ENCODE measurements at regions not wholly inside any gene's neighbourhood (a gene's known extent, or its start where the extent isn't known, plus 50 kb on each side); places are given as distances from the start of the nearest gene placed in this dataset.

GRCh38 chr10:3853547-3854303, 68.7 kb upstream of the KLF6 start:
- TF ChIP-seq, protein P1, sequence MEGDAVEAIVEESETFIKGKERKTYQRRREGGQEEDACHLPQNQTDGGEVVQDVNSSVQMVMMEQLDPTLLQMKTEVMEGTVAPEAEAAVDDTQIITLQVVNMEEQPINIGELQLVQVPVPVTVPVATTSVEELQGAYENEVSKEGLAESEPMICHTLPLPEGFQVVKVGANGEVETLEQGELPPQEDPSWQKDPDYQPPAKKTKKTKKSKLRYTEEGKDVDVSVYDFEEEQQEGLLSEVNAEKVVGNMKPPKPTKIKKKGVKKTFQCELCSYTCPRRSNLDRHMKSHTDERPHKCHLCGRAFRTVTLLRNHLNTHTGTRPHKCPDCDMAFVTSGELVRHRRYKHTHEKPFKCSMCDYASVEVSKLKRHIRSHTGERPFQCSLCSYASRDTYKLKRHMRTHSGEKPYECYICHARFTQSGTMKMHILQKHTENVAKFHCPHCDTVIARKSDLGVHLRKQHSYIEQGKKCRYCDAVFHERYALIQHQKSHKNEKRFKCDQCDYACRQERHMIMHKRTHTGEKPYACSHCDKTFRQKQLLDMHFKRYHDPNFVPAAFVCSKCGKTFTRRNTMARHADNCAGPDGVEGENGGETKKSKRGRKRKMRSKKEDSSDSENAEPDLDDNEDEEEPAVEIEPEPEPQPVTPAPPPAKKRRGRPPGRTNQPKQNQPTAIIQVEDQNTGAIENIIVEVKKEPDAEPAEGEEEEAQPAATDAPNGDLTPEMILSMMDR (IDR thresholded peaks at IDR 0.05; ENCODE audit: control extremely low read depth, extremely low read depth, low read depth, missing control alignments): no peak
- DNase-seq (ENCODE audit: extremely low spot score): no peak
- POLR2A ChIA-PET: interaction anchor here (1.4 kb wide), 1 partner anchor 12 kb away, joined by 4 read pairs; no protein-coding TSS in a partner anchor
- CTCF ChIA-PET: interaction anchor here (2.4 to 2.8 kb wide), 3 partner anchors 12 to 46 kb away, joined by 8 to 11 read pairs (median 10); no protein-coding TSS in a partner anchor

- no peak for DNase-seq (ENCODE audit: extremely low spot score)
- ChIA-PET POLR2A (interaction anchor here (1.0 to 2.7 kb wide), 7 partner anchors 13 to 69 kb away, joined by 3 to 45 read pairs (median 4); partner anchors contain the start of gene KLF6), CTCF (interaction anchor here (1.6 to 2.8 kb wide), 5 partner anchors 9 to 98 kb away, joined by 3 to 11 read pairs (median 8); no protein-coding TSS in a partner anchor)
- TF ChIP-seq, protein P1 (IDR thresholded peaks at IDR 0.05; ENCODE audit: control extremely low read depth, extremely low read depth, low read depth, missing control alignments): no peak
Observed at GRCh38 chr10:3853016-3853415, 68.0 kb upstream of the KLF6 start.

DNA sequence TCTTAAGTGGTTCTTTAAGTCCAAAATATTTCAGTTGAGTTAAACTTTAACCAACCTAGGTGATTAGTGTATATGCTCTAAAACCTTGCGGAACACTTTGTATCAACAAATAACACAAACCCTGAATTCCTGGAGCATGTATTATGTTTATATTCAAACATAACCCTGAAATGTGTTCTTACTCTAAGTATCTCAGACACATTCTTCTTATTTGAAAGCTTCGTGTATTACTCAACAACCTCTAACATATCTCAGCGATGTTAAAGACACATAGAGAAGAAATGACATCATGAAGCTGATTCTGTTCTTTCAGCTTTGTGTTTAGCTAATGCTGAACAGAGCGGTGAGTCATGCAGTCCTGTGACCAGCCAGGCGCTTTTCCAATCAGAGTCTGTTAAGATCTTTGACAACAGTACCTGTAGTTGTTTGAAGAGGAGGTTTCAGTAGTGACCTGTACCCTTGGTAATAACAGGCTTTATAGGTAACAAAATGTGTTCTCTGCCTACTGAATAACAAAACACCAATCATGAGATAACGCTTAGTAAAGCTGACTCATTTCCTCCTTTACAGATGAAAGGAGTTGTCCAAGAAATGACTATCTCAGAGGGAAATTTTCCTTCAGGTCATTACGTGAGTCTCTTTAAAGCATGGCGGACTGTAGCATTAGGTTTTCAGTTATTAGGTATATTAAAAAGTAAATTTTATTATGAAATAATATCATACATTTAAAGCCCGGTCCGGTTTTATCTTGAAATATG, 67.3 kb upstream of the KLF6 start:
- DNase-seq (ENCODE audit: extremely low spot score): peak; percentile 73
- ChIA-PET CTCF (interaction anchor here (1.2 to 2.5 kb wide), 11 partner anchors 9 to 98 kb away, joined by 3 to 11 read pairs (median 4); no protein-coding TSS in a partner anchor), POLR2A (interaction anchor here (0.6 to 2.7 kb wide), 12 partner anchors 13 to 71 kb away, joined by 3 to 45 read pairs (median 4); partner anchors contain the start of gene KLF6)
- TF ChIP-seq, protein P1 (IDR thresholded peaks at IDR 0.05; ENCODE audit: control extremely low read depth, extremely low read depth, low read depth, missing control alignments): no peak

- TF ChIP-seq, protein P1 (IDR thresholded peaks at IDR 0.05; ENCODE audit: control extremely low read depth, extremely low read depth, low read depth, missing control alignments): no peak
- ChIA-PET CTCF (interaction anchor here (0.7 to 2.5 kb wide), 13 partner anchors 9 to 44 kb away, joined by 3 to 11 read pairs (median 4); no protein-coding TSS in a partner anchor), POLR2A (interaction anchor here (0.6 to 2.7 kb wide), 9 partner anchors 15 to 70 kb away, joined by 3 to 45 read pairs (median 4); partner anchors contain the start of gene KLF6)
- peak; percentile 52 for DNase-seq (ENCODE audit: extremely low spot score)
Observed at GRCh38 chr10:3850999-3851937, 66.3 kb upstream of the KLF6 start.

- no peak for DNase-seq (ENCODE audit: extremely low spot score)
Observed at GRCh38 chr10:3848775-3849635, 64.0 kb upstream of the KLF6 start.

More at GRCh38 chr10:3848775-3849635, 64.0 kb upstream of the KLF6 start:
- ChIA-PET CTCF (interaction anchor here (1.3 to 1.5 kb wide), 2 partner anchors 11 to 38 kb away, joined by 3 to 5 read pairs; no protein-coding TSS in a partner anchor), POLR2A (interaction anchor here (0.9 kb wide), 1 partner anchor 23 kb away, joined by 3 read pairs; no protein-coding TSS in a partner anchor)
- TF ChIP-seq, protein P1 (IDR thresholded peaks at IDR 0.05; ENCODE audit: control extremely low read depth, extremely low read depth, low read depth, missing control alignments): no peak

All from GM10248 (cell line).